Osteocyte (in vitro differentiated cells): ENCODE measurements at regions not wholly inside any gene's neighbourhood (a gene's known extent, or its start where the extent isn't known, plus 50 kb on each side); places are given as distances from the start of the nearest gene placed in this dataset.

ENCODE experiments used
- DNase-seq: peaks from one replicate; pipeline ENCODE4 v3.0.0; 2021; ENCODE audit warnings: mixed read lengths; ENCODE audit not compliant: unreplicated experiment; ENCODE audit errors: extremely low spot score
- H3K27ac Mint-ChIP-seq: one replicate; pipeline ENCODE4 v1.8.0; 2021; ENCODE audit warnings: mild to moderate bottlenecking, mixed read lengths; ENCODE audit not compliant: unreplicated experiment
- H3K27me3 Mint-ChIP-seq: one replicate; pipeline ENCODE4 v1.8.0; 2021; ENCODE audit warnings: mixed read lengths; ENCODE audit not compliant: unreplicated experiment
- H3K36me3 Mint-ChIP-seq: one replicate; pipeline ENCODE4 v1.8.0; 2021; ENCODE audit warnings: mixed read lengths; ENCODE audit not compliant: unreplicated experiment
- H3K4me1 Mint-ChIP-seq: one replicate; pipeline ENCODE4 v1.8.0; 2021; ENCODE audit warnings: mixed read lengths; ENCODE audit not compliant: unreplicated experiment
- H3K4me3 Mint-ChIP-seq: one replicate; pipeline ENCODE4 v1.8.0; 2021; ENCODE audit warnings: mild to moderate bottlenecking, moderate library complexity, mixed read lengths; ENCODE audit not compliant: unreplicated experiment
- H3K9me3 Mint-ChIP-seq: one replicate; pipeline ENCODE4 v1.8.0; 2021; ENCODE audit warnings: mixed read lengths; ENCODE audit not compliant: unreplicated experiment
- CTCF ChIP-seq: fragments of 200-600 bp; sonication (generic); IDR thresholded peaks from 2 replicates; pipeline ENCODE4 v1.5.0; 2021; ENCODE audit warnings: antibody characterized with exemption, mild to moderate bottlenecking, moderate library complexity

DNA sequence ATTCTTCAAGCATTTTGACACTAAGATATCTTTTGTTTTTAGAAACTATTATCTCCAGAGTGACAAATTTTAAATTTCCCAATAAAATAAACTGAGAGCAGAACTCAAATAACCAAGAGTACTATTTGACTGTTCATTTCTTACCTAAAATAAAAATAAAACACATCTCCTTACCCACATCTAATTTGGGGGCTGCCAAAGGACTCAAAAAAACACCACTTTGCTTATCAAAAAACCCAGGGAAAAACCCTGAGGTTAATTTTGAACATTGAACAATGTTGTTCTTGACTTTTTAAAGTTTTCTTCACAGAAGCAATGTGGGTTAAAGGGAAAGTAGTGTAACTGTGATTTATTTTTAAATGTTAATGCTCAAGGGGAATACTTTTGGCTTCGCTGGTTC, 243.0 kb upstream of the HHIP start:
- no peaks in the 10 kb centered on the region for H3K9me3 Mint-ChIP-seq
- H3K4me3 Mint-ChIP-seq = no peak overlapping the region
- peaks cover 48% of the 10 kb centered on the region for H3K27me3 Mint-ChIP-seq
- H3K4me1 Mint-ChIP-seq = peaks cover 17% of the 10 kb centered on the region
- H3K27ac Mint-ChIP-seq = no peak overlapping the region
- H3K36me3 Mint-ChIP-seq = no peaks in the 10 kb centered on the region
- DNase-seq = no peak
- no peak for TF ChIP-seq CTCF

DNA sequence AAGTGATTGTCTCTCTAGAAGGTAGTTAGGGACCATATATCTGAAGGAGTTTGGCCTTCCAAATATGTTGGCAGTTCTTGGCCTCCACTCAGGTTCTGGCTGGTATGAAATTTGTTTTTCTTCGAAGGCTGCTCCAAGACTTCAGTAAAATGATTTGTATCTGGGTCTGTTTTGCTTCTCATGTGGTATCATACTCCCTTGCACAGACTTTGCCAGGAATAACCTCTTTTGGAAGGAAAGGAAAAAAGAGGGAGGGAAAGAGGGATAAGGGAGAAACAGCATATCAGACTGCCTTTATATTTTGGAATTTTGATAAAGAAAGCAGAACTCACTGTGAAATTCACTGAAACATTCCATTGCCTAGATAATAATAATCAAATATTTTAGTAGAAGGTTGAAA, 242.1 kb upstream of the HHIP start:
- no peak for DNase-seq
- Mint-ChIP-seq H3K9me3 (no peaks in the 10 kb centered on the region), H3K4me1 (peaks cover 15% of the 10 kb centered on the region), H3K36me3 (no peaks in the 10 kb centered on the region), H3K27me3 (peaks cover 48% of the 10 kb centered on the region), H3K27ac (no peak overlapping the region), H3K4me3 (no peak overlapping the region)
- no peak for TF ChIP-seq CTCF

DNA sequence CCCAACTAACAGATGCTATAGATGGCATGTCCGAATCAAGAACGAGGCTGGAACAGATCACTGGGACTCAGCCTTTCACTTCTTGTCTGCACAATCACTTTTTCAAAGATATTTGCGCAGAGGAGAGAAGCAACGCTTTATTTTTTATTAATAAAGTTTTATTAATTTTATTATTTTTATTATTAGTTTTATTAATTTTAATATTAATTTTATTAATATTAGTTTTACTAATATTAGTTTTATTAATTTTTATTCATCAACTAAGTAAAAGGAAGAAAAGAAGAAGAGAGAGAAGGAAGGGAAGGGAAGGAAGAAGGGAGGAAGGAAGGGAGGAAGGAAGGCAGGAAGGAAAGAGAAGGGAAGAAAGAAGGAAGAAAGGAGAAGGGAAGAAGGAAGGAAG, 236.4 kb upstream of the HHIP start:
- Mint-ChIP-seq H3K27ac (no peak overlapping the region), H3K36me3 (no peaks in the 10 kb centered on the region), H3K4me1 (no peaks in the 10 kb centered on the region), H3K9me3 (no peaks in the 10 kb centered on the region), H3K4me3 (no peak overlapping the region), H3K27me3 (peaks cover 41% of the 10 kb centered on the region)
- no peak for DNase-seq
- TF ChIP-seq CTCF = no peak

DNA sequence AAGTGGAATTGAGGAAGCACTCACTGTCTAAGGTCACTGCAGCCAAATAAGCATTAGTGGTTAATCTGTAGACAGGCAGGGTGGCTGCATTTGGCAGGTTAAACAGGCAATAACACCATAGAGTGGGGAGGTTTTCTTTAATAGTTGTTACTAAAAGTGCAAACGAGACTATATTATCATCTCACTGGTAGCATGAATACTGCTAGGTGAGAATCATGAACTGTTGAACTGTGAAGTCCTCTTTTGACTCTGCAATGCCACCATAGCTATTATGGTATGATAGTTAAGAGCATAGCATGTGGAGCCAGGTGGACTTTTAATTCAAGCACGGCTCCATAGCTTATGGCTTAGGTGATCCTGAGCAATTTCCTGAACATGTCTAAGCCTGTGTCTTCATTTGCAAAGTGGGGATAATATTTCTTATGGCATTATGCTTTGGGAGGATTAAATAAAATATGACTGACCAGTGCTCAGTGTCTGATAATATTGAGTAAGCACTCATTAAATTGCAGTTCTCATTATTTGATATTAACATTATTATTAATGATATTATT, 235.6 kb upstream of the HHIP start:
- H3K36me3 Mint-ChIP-seq = no peaks in the 10 kb centered on the region
- no peaks in the 10 kb centered on the region for H3K4me1 Mint-ChIP-seq
- H3K27ac Mint-ChIP-seq = no peak overlapping the region
- H3K4me3 Mint-ChIP-seq = no peak overlapping the region
- TF ChIP-seq CTCF = no peak
- no peaks in the 10 kb centered on the region for H3K9me3 Mint-ChIP-seq
- peaks cover 35% of the 10 kb centered on the region for H3K27me3 Mint-ChIP-seq
- DNase-seq = no peak

- Mint-ChIP-seq H3K4me1 (no peaks in the 10 kb centered on the region), H3K27ac (no peak overlapping the region), H3K4me3 (no peak overlapping the region), H3K9me3 (no peaks in the 10 kb centered on the region), H3K36me3 (no peaks in the 10 kb centered on the region), H3K27me3 (peaks cover 29% of the 10 kb centered on the region)
- no peak for TF ChIP-seq CTCF
- no peak for DNase-seq
Observed at GRCh38 chr4:144411119-144411518, 234.8 kb upstream of the HHIP start.
